ENCODE measurements at regions not wholly inside any gene's neighbourhood (a gene's known extent, or its start where the extent isn't known, plus 50 kb on each side); places are given as distances from the start of the nearest gene placed in this dataset.

GRCh38 chr5:148923023-148923422 lies 96.6 kb downstream of the ADRB2 start:
- Histone ChIP-seq H2BK20ac (ENCODE audit: low read depth, low read length) (no peak overlapping the region), H2AFZ (replicated peaks; ENCODE audit: low read length, poor library complexity) (no peak overlapping the region), H3K4me1 (ENCODE audit: control insufficient read depth, insufficient read depth, low read length) (peaks cover 5% of the 10 kb centered on the region), H3K56ac (ENCODE audit: extremely low read depth, insufficient read depth, low read length) (no peak overlapping the region), H4K20me1 (ENCODE audit: insufficient read depth, low read length) (no peaks in the 10 kb centered on the region), H3K4me2 (ENCODE audit: low read depth, low read length) (no peak overlapping the region), H4K5ac (ENCODE audit: low read depth, low read length) (no peak overlapping the region), H3K36me3 (ENCODE audit: control insufficient read depth, insufficient read depth, low read length) (no peaks in the 10 kb centered on the region), H3K79me1 (ENCODE audit: low read depth in 1 of 2, low read length in 2 of 2) (no peaks in the 10 kb centered on the region), H3K9me1 (ENCODE audit: insufficient read depth, low read length) (no peaks in the 10 kb centered on the region), H3K18ac (ENCODE audit: low read depth, low read length) (no peak overlapping the region), H2BK5ac (ENCODE audit: low read depth, low read length, poor library complexity, severe bottlenecking) (no peak overlapping the region), H3K27ac (ENCODE audit: insufficient read depth, low read length) (no peak overlapping the region), H2AK5ac (ENCODE audit: low read depth, low read length) (no peak overlapping the region), H2AK9ac (replicated peaks; ENCODE audit: low read depth, low read length, poor library complexity) (no peak overlapping the region), H3K23ac (ENCODE audit: low read depth, low read length) (no peak overlapping the region), H3K9ac (ENCODE audit: low read depth, low read length) (no peak overlapping the region), H3K4ac (ENCODE audit: low read depth, low read length) (no peak overlapping the region), H2BK15ac (ENCODE audit: low read depth, low read length) (no peak overlapping the region), H3K27me3 (ENCODE audit: control insufficient read depth, insufficient read depth, low read length) (no peaks in the 10 kb centered on the region), H3K9me3 (ENCODE audit: control insufficient read depth, insufficient read depth, low read length) (no peaks in the 10 kb centered on the region), H4K8ac (ENCODE audit: low read depth in 2 of 2, low read length in 2 of 2) (no peak overlapping the region), H4K91ac (ENCODE audit: insufficient read depth, low read depth, low read length) (no peak overlapping the region), H2BK120ac (ENCODE audit: low read depth, low read length) (no peak overlapping the region), H3K4me3 (ENCODE audit: insufficient read depth, low read depth, low read length) (no peak overlapping the region), H3K14ac (replicated peaks; ENCODE audit: low read depth, low read length) (no peak overlapping the region)
- dilution Hi-C loops (cut with HindIII; ENCODE audit: low sequenced_read_pairs, unreplicated experiment) (no loop called here), in situ Hi-C loops (cut with MboI; ENCODE audit: low sequenced_read_pairs) (no loop called here), intact Hi-C loops (cut with micrococcal nuclease) (no loop called here)
- no TSS peak for BruUV-seq (replicated peaks)
- ATAC-seq (ENCODE audit: low read depth): no peak
- DNase-seq: no peak
- 100% methylated on average over 1 of the region's 1 CpG; no CpG with 5 or more reads in 1 of the 2 experiments for WGBS, 2 experiments (ENCODE audit: extremely low coverage in 2 of 2, insufficient read length in 1 of 2)
- no peak for TF ChIP-seq CEBPB (IDR thresholded peaks at IDR 0.05; ENCODE audit: low read depth, low read length)
- TF ChIP-seq RCOR1 (IDR thresholded peaks at IDR 0.05; ENCODE audit: insufficient replicate concordance, low read length): no peak
- TF ChIP-seq MAZ (IDR thresholded peaks at IDR 0.05; ENCODE audit: borderline replicate concordance, low read depth, low read length): no peak
- TF ChIP-seq BHLHE40 (IDR thresholded peaks at IDR 0.05; ENCODE audit: low read depth, low read length): no peak
- TF ChIP-seq NFE2L2 (IDR thresholded peaks at IDR 0.05; ENCODE audit: low read depth, low read length): no peak
- no peak for TF ChIP-seq MAFK (IDR thresholded peaks at IDR 0.05; ENCODE audit: low read depth, low read length)
- TF ChIP-seq FOS (IDR thresholded peaks at IDR 0.05; ENCODE audit: low read depth, low read length): no peak
- POLR2A ChIA-PET (ENCODE audit: unreplicated experiment): no interaction called here
- CTCF ChIA-PET: no interaction called here

All from IMR-90 (cell line).